Stimulated activated CD8-positive, alpha-beta memory T cell treated with anti-CD3 and anti-CD28 coated beads, Interleukin-7, amount 100 ng/mL, for 48 hours (primary cell): ENCODE measurements at regions not wholly inside any gene's neighbourhood (a gene's known extent, or its start where the extent isn't known, plus 50 kb on each side); places are given as distances from the start of the nearest gene placed in this dataset.

ENCODE experiments used
- DNase-seq, 2 donors: peaks; one replicate each; pipeline ENCODE4 v3.0.0-alpha.2; 2020; ENCODE audit warnings: low read depth in 1 of 2; ENCODE audit errors: extremely low read depth in 1 of 2

- DNase-seq = no peak
Measured at GRCh38 chr12:61823102-61823501, 437.1 kb upstream of the USP15 start.

- DNase-seq = no peak
Measured at GRCh38 chr12:61846765-61847164, 413.4 kb upstream of the USP15 start.

DNA sequence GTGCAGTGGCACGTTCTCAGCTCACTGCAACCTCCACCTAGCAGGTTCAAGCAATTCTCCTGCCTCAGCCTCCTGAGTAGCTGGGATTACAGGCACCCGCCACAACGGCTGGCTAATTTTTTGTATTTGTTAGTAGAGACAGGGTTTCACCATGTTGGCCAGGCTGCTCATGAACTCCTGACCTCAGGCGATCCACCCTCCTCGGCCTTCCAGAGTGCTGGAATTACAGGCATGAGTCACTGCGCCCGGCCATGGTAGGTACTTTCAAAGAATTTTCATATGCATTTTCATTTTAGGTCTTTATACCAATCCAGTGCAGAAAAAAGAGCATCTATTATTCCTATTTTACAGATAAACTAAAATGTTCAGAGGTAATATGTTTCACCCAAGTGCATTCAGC, 411.3 kb upstream of the USP15 start:
- DNase-seq = no peak

DNA sequence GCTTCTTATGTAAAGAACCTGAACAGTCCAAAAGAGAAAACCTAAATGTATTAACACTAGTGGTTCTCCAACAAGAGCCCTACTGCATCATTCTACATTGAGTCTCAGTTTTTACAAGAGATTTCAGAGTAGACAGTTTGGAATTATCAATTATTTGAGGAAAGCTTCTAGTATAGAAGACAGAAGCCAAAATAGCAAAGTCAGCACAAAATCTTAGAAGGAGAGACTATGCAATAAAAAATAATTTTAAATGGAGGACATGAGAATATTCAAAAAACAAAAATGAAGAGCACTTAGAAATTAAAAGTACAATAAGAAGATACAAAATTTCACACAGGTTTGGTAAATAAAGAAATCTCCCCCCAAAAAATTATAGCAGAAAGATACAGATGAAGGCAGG, 406.3 kb upstream of the USP15 start:
- DNase-seq = no peak

DNA sequence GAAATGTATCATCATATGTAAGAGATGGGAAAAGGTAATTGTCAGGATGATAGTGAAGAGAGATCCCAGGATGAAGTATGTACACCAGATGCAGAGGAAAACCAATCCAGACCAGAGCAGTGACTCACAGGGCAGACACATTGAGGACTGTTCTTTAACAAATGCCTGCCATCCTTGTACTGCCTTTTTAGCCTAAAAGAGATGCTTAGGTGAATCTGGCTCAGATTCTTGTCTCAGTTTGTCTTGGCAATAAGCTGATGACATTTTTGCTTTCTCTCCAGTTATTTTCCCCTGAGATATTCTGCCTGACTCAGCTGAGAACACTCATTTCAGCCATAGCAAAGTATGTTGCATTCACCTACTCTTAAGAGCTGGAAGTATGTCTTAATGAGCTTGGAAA, 405.3 kb upstream of the USP15 start:
- no peak for DNase-seq

DNA sequence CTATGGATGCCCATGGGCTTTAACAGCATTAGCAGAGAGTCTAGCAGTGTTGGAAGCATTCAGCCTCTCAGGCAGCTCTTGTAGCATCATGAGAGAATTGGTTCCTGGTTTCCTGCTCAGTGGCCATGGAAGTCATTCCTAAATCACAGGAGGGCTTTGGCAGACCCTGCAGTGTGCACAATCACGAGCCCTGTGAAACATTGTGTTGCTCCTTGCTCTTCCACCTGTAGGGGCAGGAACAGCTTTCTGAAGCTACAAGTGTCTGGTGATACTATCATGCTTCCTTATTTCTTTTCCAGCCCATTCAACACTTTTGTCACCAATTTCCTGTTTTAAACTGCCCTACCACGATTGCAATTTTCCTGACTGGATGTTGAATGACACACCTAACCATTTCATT, 402.2 kb upstream of the USP15 start:
- DNase-seq = no peak

GRCh38 chr12:61860451-61860850, 399.8 kb upstream of the USP15 start:
- DNase-seq = no peak

DNA sequence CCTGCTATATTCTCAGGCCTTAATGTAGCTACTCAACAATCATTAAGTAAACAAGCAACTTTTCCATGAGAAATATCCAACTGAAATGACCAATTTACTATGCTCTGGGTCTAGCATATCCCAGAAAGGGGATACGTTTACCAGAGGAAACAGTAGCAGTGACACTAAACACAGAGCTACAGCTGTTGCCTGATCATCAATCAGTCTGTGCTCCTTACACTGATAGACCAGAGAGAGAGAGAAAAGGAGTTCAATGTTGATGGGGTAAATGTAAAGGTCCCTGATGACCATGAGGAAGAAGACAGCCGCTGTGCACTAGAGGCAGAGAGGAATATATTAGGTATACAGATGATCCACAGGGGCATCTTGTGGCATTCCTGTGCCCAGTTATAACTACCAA, 397.2 kb upstream of the USP15 start:
- no peak for DNase-seq

DNA sequence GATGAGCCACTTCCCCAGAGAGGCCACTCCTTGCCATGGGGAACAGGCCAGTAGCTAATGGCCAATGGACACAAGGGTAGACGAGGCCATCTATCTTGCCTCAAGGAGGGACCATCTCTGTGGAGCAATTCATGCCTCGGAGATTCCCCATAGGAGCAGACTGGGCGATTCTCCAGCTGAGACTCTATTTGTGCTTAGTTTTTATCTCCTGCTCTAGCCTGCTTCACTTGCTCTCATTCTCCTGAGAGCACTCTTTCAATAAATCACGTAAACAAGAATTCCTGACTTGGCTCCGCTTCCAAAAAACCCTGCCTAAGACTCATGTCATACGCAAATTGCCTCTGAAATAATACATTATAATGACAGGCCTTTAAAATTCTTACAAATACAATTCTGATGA, 396.4 kb upstream of the USP15 start:
- no peak for DNase-seq

DNA sequence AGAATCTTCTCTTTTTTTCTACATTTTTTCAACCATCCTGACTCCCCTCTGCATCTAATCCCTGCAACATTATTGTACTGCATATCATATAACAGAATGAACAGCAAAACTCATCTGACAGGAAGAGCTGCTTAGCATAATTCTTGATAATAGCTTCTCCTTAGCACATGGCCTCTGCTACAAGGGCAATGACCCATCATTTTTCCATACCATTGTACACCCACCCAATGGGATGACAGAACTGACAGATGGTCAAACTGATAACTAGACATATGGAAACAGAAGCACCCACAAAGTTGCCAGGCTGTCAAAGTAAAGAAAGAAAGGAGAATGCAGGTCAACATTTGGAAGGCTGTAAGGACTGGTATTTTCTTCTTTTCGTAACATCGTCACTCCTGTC, 390.4 kb upstream of the USP15 start:
- DNase-seq = no peak

DNA sequence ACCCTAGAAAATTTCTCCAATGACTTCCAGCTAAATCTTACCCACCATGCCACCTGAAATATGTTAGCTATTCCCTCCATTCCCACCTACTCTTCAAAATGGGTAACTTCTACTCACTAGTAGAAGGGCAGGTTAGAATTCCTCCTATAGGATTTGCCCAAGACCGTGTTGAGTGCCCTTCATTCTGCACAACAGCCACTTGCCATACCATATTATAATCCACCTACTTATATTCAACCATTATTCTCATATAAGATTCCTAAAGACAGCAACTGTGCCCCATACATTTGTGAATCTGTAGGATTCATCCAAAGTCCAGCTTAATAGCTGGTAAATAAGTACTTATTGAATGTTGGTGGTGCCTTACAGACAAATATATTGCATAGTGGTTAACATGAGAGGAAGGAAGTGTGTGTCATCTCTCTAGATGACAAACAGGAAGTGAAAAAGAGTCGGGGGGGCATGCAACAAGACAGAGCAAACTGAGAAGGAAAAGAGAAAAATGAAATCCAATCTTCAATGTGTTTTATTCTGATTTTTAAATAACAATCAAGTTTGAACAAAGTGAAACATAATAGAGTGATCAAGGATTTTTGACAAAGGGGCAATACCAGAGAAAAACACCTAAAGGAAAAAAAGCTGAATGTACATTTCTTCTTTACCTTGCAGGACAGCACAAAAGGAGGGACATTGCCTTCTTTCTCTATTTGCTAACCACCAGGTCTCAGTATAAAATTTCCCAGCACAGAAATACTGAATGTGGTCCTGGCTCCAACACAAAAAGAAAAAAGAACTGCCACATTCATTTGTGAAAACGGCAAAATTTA, 389.3 kb upstream of the USP15 start:
- no peak for DNase-seq

DNA sequence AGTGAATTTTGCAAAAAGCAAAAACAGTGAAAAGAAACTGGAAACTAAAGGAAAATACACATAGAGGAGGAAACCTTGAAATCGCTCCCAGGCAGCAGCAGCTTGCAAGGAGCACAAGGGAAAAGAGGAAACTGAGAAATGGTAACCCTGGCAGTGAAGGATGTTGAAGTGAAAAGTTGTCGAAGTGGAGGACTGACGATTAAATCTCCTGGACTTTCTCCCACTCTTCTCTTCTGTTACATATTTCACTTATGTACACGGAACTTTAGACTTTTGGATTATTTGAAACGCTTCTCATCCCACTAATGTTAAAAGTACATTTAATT, 388.8 kb upstream of the USP15 start:
- no peak for DNase-seq

DNA sequence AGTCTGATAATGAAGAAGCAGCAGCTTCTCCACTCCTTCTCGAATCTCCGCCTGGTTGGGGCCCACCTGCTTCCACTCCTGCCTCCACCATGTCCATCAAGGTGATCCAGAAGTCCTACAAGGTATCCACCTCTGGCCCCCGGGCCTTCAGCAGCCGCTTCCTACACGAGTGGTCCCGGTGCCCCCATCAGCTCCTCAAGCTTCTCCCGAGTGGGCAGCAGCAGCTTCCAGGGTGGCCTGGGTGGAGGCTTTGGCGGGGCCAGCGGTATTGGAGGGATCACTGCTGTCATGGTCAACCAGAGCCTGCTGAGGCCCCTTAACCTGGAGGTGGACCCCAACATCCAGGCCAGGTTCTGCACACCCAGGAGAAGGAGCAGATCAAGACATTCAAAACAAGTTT, 381.0 kb upstream of the USP15 start:
- no peak for DNase-seq

- DNase-seq = no peak
Measured at GRCh38 chr12:61880186-61880585, 380.0 kb upstream of the USP15 start.

DNA sequence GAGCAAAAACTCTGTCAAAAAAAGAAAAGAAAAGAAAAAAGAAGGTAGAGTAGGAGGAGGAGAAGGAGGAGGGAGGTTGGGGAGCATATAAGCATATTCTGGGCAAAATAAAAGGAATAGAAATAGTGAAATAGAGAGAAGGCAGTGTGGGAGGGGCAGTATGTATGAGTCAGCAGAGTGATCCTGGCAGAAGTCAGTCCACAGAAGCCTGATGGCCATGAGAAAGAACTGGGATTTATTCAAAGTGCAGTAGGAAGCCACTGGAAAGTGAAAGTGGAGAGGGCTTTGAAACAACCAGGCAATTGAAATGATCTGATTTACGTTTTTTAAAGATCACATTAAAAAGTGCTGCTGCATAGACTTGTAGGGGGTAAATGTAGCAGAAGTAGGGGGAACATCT, 368.6 kb upstream of the USP15 start:
- no peak for DNase-seq

DNA sequence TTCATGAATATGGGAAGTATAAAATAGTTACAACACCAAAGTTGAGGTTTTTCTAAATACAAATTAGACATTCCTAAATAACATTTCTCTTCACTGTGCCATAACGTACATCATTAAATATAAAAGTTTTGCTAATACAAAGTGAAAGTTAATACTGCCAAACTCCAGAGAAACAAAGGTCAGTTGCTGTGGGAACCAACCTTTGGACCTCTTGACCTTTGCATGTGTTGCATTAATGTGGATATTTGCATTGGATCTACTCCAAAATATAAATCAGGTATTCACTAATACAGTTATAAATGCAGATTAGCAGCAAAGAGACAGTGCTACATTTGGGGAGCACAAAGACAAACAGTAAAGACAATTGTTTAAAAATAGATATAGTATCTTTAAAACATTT, 366.0 kb upstream of the USP15 start:
- no peak for DNase-seq

GRCh38 chr12:61896436-61896835, 363.8 kb upstream of the USP15 start:
- no peak for DNase-seq

- DNase-seq = no peak
Measured at GRCh38 chr12:61902403-61902802, 357.8 kb upstream of the USP15 start.

GRCh38 chr12:61911113-61911512, 349.1 kb upstream of the USP15 start:
- DNase-seq = no peak

GRCh38 chr12:61915420-61915819, 344.8 kb upstream of the USP15 start:
- DNase-seq = no peak

GRCh38 chr12:61916831-61917230, 343.4 kb upstream of the USP15 start:
- no peak for DNase-seq

DNA sequence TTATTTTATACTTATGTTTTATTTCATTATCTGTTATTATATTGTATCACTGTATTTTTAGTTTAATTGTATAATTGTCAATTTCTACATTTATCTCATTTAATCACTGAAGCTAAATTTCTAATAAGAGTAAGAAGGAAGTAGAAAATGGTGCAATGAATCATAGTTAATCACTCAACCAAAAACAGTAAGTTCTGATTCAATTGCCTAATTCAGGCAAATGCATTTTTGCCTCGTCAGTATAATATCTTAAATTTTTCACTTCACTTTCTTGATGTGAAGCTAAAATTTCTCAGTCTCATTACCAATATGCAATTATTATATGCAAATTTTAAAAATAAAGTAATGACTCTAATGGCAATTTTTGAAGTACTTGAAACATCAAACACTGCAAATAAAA, 340.5 kb upstream of the USP15 start:
- no peak for DNase-seq

DNA sequence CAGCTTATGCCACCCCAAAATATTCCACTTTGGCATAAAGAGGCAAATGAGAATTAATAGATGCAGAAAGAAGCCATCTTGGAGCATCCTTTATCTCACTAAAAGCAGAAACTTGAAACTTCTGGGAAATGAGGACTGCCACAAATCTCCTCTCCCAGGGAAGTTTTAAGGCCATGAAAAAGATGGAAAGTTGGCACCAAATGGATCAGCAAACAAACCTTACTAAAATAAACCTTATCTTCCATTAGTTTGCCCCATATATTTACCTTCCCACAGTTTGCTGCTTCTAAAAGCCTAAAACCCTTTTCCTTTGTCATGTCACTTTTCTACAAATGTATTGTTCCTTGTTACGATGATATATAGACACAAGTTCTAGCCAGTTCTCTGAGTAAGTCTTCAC, 340.0 kb upstream of the USP15 start:
- no peak for DNase-seq
